ENCODE measurements at regions not wholly inside any gene's neighbourhood (a gene's known extent, or its start where the extent isn't known, plus 50 kb on each side); places are given as distances from the start of the nearest gene placed in this dataset.

DNA sequence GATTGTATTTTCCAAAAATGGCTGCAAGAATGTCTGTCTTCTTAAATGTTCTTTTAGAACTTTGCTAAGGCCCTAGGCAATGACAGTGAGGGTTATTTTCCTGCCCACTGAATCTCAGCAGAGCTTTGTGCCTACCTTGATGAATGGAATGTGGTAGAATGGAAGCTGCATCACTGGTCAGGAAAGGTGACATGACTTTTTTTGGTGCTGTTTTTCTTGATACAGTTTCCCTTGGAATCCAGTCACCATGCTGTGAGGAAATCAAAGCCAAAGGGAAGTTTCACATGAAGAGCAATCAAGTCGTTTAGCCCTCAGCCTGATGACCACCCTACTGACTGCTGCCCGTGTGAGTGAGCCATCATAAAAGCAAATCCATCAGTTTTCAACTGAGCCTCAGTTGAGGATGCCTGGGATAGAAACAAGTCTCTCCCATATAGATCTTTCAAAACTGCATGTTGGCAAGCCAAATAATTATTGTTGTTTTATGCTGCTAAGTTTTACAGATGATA is 886.0 kb upstream of the FBXO33 start:
- no CpG with 5 or more reads among the region's 2 CpGs for WGBS (ENCODE audit: extremely low coverage, insufficient coverage, low lambda C conversion rate)
- Histone ChIP-seq H2AK5ac (ENCODE audit: low read length) (no peak overlapping the region), H3K4me3 (ENCODE audit: low read length) (no peak overlapping the region), H3K23ac (ENCODE audit: low read length) (no peak overlapping the region), H3K79me2 (ENCODE audit: control insufficient read depth, insufficient read depth, low read length) (no peaks in the 10 kb centered on the region), H2BK120ac (ENCODE audit: low read depth, low read length) (no peak overlapping the region), H2BK5ac (ENCODE audit: low read length) (no peak overlapping the region), H3K56ac (ENCODE audit: low read length) (no peak overlapping the region), H3K4me2 (ENCODE audit: low read length) (no peak overlapping the region), H3K9ac (ENCODE audit: low read length) (no peak overlapping the region), H4K8ac (ENCODE audit: low read depth, low read length) (no peak overlapping the region), H2BK15ac (replicated peaks; ENCODE audit: low read depth) (no peak overlapping the region), H3K27me3 (ENCODE audit: insufficient read depth, low read length, poor library complexity) (no peaks in the 10 kb centered on the region), H4K5ac (ENCODE audit: low read length) (no peak overlapping the region), H3K4ac (ENCODE audit: low read depth, low read length) (no peak overlapping the region), H3K18ac (ENCODE audit: low read length) (no peak overlapping the region), H3K27ac (ENCODE audit: low read depth, low read length) (no peak overlapping the region), H3K36me3 (ENCODE audit: control insufficient read depth, insufficient read depth, low read length) (no peaks in the 10 kb centered on the region), H3K79me1 (ENCODE audit: low read length) (no peaks in the 10 kb centered on the region), H3K4me1 (ENCODE audit: control insufficient read depth, low read depth, low read length) (no peaks in the 10 kb centered on the region)
- peak; percentile 34 for DNase-seq

DNA sequence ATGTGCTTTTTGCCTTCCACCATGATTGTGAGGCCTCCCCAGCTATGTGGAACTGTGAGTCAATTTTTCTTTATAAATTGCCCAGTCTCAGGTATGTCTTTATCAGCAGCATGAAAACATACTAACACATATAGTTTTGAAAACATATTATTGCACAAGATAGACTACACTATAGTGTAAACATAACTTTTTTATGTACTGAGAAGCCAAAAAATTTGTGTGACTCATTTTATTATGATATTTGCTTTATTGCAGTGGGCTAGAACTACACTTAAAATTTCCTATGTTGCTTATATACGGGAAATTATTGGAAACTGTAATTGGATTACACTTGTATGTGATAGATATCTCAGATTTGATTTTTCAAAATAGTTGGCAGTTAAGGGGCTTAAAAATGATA is 885.5 kb upstream of the FBXO33 start:
- no peak overlapping the region for H2BK15ac ChIP-seq (replicated peaks; ENCODE audit: low read depth)
- H4K8ac ChIP-seq (ENCODE audit: low read depth, low read length): no peak overlapping the region
- no peaks in the 10 kb centered on the region for H3K79me1 ChIP-seq (ENCODE audit: low read length)
- H3K27me3 ChIP-seq (ENCODE audit: insufficient read depth, low read length, poor library complexity): no peaks in the 10 kb centered on the region
- no peak overlapping the region for H4K5ac ChIP-seq (ENCODE audit: low read length)
- H3K27ac ChIP-seq (ENCODE audit: low read depth, low read length): no peak overlapping the region
- H2BK5ac ChIP-seq (ENCODE audit: low read length): no peak overlapping the region
- H3K4me2 ChIP-seq (ENCODE audit: low read length): no peak overlapping the region
- H3K23ac ChIP-seq (ENCODE audit: low read length): no peak overlapping the region
- no peak overlapping the region for H2BK120ac ChIP-seq (ENCODE audit: low read depth, low read length)
- H3K56ac ChIP-seq (ENCODE audit: low read length): no peak overlapping the region
- H2AK5ac ChIP-seq (ENCODE audit: low read length): no peak overlapping the region
- H3K4me3 ChIP-seq (ENCODE audit: low read length): no peak overlapping the region
- WGBS (ENCODE audit: extremely low coverage, insufficient coverage, low lambda C conversion rate): no CpG with 5 or more reads among the region's 1 CpG
- no peak overlapping the region for H3K18ac ChIP-seq (ENCODE audit: low read length)
- H3K36me3 ChIP-seq (ENCODE audit: control insufficient read depth, insufficient read depth, low read length): no peaks in the 10 kb centered on the region
- no peak for DNase-seq
- H3K9ac ChIP-seq (ENCODE audit: low read length): no peak overlapping the region
- H3K4ac ChIP-seq (ENCODE audit: low read depth, low read length): no peak overlapping the region
- no peaks in the 10 kb centered on the region for H3K4me1 ChIP-seq (ENCODE audit: control insufficient read depth, low read depth, low read length)
- H3K79me2 ChIP-seq (ENCODE audit: control insufficient read depth, insufficient read depth, low read length): no peaks in the 10 kb centered on the region

DNA sequence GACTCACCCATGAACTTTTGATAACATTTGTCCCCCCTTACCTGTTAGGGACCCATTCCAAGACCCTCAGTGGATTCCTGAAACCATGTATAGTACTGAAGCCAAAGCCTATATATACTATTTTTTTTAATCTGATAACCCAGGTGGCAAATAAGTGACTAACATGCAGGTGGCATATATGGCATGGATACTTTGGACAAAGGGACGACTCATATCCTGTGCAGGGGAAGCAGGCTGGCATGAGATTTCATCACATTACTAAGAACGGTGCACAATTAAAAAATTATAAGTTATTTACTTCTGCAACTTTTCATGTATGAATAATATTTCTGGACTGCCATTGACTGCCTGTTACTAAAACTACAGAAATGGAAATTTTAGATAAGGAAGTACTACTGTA is 880.1 kb upstream of the FBXO33 start:
- H2BK5ac ChIP-seq (ENCODE audit: low read length): no peak overlapping the region
- no CpG with 5 or more reads among the region's 2 CpGs for WGBS (ENCODE audit: extremely low coverage, insufficient coverage, low lambda C conversion rate)

DNA sequence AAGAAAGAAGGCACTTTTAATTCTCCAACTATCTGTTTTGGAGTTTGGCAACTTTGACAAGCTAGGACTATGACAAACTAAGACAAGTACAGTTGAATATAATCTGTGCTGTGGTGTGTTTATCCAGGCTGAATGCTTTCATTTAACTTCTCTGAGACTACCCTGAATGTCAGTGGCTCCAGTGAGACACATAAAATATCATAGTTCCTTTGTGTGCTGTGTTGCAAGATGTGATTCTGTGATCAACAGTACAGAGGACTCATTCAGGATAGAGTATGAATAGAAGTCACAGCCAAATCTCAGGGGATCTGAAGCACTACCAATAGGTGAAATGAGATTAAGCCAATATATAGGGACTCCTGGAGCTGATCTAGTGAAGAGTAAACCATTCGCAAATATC is 876.9 kb upstream of the FBXO33 start:
- H4K8ac ChIP-seq (ENCODE audit: low read depth, low read length): no peak overlapping the region
- H2BK15ac ChIP-seq (replicated peaks; ENCODE audit: low read depth): no peak overlapping the region
- H3K36me3 ChIP-seq (ENCODE audit: control insufficient read depth, insufficient read depth, low read length): no peaks in the 10 kb centered on the region
- no peak overlapping the region for H2AK5ac ChIP-seq (ENCODE audit: low read length)
- no peak for DNase-seq
- H3K4ac ChIP-seq (ENCODE audit: low read depth, low read length): no peak overlapping the region
- H3K4me2 ChIP-seq (ENCODE audit: low read length): no peak overlapping the region
- H3K27ac ChIP-seq (ENCODE audit: low read depth, low read length): no peak overlapping the region
- H3K4me3 ChIP-seq (ENCODE audit: low read length): no peak overlapping the region
- no peaks in the 10 kb centered on the region for H3K27me3 ChIP-seq (ENCODE audit: insufficient read depth, low read length, poor library complexity)
- no peak overlapping the region for H3K56ac ChIP-seq (ENCODE audit: low read length)
- WGBS (ENCODE audit: extremely low coverage, insufficient coverage, low lambda C conversion rate): no CpG with 5 or more reads among the region's 1 CpG
- no peak overlapping the region for H3K18ac ChIP-seq (ENCODE audit: low read length)
- H3K23ac ChIP-seq (ENCODE audit: low read length): no peak overlapping the region
- no peaks in the 10 kb centered on the region for H3K4me1 ChIP-seq (ENCODE audit: control insufficient read depth, low read depth, low read length)
- no peak overlapping the region for H3K9ac ChIP-seq (ENCODE audit: low read length)
- H2BK5ac ChIP-seq (ENCODE audit: low read length): no peak overlapping the region
- no peaks in the 10 kb centered on the region for H3K79me1 ChIP-seq (ENCODE audit: low read length)
- no peaks in the 10 kb centered on the region for H3K79me2 ChIP-seq (ENCODE audit: control insufficient read depth, insufficient read depth, low read length)
- H2BK120ac ChIP-seq (ENCODE audit: low read depth, low read length): no peak overlapping the region
- H4K5ac ChIP-seq (ENCODE audit: low read length): no peak overlapping the region

More for the DNA sequence above, 880.1 kb upstream of the FBXO33 start:
- Histone ChIP-seq H3K4ac (ENCODE audit: low read depth, low read length) (no peak overlapping the region), H2BK15ac (replicated peaks; ENCODE audit: low read depth) (no peak overlapping the region), H3K4me2 (ENCODE audit: low read length) (no peak overlapping the region), H3K4me3 (ENCODE audit: low read length) (no peak overlapping the region), H3K27me3 (ENCODE audit: insufficient read depth, low read length, poor library complexity) (no peaks in the 10 kb centered on the region), H3K4me1 (ENCODE audit: control insufficient read depth, low read depth, low read length) (no peaks in the 10 kb centered on the region), H2AK5ac (ENCODE audit: low read length) (no peak overlapping the region), H3K56ac (ENCODE audit: low read length) (no peak overlapping the region), H3K27ac (ENCODE audit: low read depth, low read length) (no peak overlapping the region), H3K18ac (ENCODE audit: low read length) (no peak overlapping the region), H4K5ac (ENCODE audit: low read length) (no peak overlapping the region), H4K8ac (ENCODE audit: low read depth, low read length) (no peak overlapping the region), H3K36me3 (ENCODE audit: control insufficient read depth, insufficient read depth, low read length) (no peaks in the 10 kb centered on the region), H3K79me1 (ENCODE audit: low read length) (no peaks in the 10 kb centered on the region), H2BK120ac (ENCODE audit: low read depth, low read length) (no peak overlapping the region), H3K23ac (ENCODE audit: low read length) (no peak overlapping the region), H3K9ac (ENCODE audit: low read length) (no peak overlapping the region), H3K79me2 (ENCODE audit: control insufficient read depth, insufficient read depth, low read length) (no peaks in the 10 kb centered on the region)
- no peak for DNase-seq

DNA sequence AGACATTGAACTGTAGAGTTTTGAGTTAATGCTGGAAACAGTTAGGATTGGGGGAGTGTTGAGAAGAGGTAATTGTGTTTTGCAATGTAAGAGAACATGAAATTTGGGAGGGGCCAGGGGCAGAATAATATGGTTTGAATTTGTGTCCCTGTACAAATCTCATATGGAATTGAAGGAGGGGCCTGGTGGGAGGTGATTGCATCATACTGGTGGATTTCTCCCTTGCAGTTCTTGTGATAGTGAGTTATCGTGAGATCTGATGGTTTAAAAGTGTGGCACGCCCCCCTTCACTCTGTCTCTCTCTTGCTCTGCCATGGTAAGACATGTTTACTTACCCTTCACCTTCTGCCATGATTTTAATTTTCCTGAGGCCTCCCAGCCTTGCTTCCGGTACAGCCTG is 876.0 kb upstream of the FBXO33 start:
- DNase-seq: no peak
- Histone ChIP-seq H3K9ac (ENCODE audit: low read length) (no peak overlapping the region), H2BK5ac (ENCODE audit: low read length) (no peak overlapping the region), H2AK5ac (ENCODE audit: low read length) (no peak overlapping the region), H3K79me1 (ENCODE audit: low read length) (no peaks in the 10 kb centered on the region), H3K79me2 (ENCODE audit: control insufficient read depth, insufficient read depth, low read length) (no peaks in the 10 kb centered on the region), H3K23ac (ENCODE audit: low read length) (no peak overlapping the region), H4K8ac (ENCODE audit: low read depth, low read length) (no peak overlapping the region), H3K27me3 (ENCODE audit: insufficient read depth, low read length, poor library complexity) (no peaks in the 10 kb centered on the region), H2BK15ac (replicated peaks; ENCODE audit: low read depth) (no peak overlapping the region), H4K5ac (ENCODE audit: low read length) (no peak overlapping the region), H3K4me2 (ENCODE audit: low read length) (no peak overlapping the region), H3K4me3 (ENCODE audit: low read length) (no peak overlapping the region), H3K4ac (ENCODE audit: low read depth, low read length) (no peak overlapping the region), H3K36me3 (ENCODE audit: control insufficient read depth, insufficient read depth, low read length) (no peaks in the 10 kb centered on the region), H2BK120ac (ENCODE audit: low read depth, low read length) (no peak overlapping the region), H3K4me1 (ENCODE audit: control insufficient read depth, low read depth, low read length) (no peaks in the 10 kb centered on the region), H3K18ac (ENCODE audit: low read length) (no peak overlapping the region), H3K27ac (ENCODE audit: low read depth, low read length) (no peak overlapping the region), H3K56ac (ENCODE audit: low read length) (no peak overlapping the region)
- WGBS (ENCODE audit: extremely low coverage, insufficient coverage, low lambda C conversion rate): no CpG with 5 or more reads among the region's 3 CpGs

DNA sequence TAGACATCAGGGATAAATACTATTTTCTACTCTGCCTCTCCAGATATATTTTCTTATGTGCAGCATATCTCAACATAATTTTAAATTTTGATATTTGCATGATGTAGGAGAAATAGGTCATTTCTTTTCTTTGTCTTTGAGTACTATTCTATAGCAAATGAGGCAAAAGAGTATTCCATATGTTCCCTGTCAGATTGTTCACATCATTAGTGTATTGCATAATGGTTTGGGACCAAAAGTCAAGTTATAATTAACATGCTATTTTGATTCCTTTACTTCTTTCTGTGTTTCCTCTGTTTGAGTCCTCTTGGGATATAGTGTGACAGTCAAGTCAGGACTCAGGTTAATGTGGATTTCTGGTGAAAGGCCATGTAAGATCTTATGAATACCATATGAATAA is 864.6 kb upstream of the FBXO33 start:
- H3K9ac ChIP-seq (ENCODE audit: low read length): no peak overlapping the region
- no peak overlapping the region for H4K5ac ChIP-seq (ENCODE audit: low read length)
- no peak overlapping the region for H3K56ac ChIP-seq (ENCODE audit: low read length)
- H2AK5ac ChIP-seq (ENCODE audit: low read length): no peak overlapping the region
- H3K27me3 ChIP-seq (ENCODE audit: insufficient read depth, low read length, poor library complexity): no peaks in the 10 kb centered on the region
- H3K4ac ChIP-seq (ENCODE audit: low read depth, low read length): no peak overlapping the region
- H3K27ac ChIP-seq (ENCODE audit: low read depth, low read length): no peak overlapping the region
- H4K8ac ChIP-seq (ENCODE audit: low read depth, low read length): no peak overlapping the region
- no peaks in the 10 kb centered on the region for H3K36me3 ChIP-seq (ENCODE audit: control insufficient read depth, insufficient read depth, low read length)
- no peak overlapping the region for H3K4me3 ChIP-seq (ENCODE audit: low read length)
- H3K4me1 ChIP-seq (ENCODE audit: control insufficient read depth, low read depth, low read length): no peaks in the 10 kb centered on the region
- H3K18ac ChIP-seq (ENCODE audit: low read length): no peak overlapping the region
- H2BK120ac ChIP-seq (ENCODE audit: low read depth, low read length): no peak overlapping the region
- no peak overlapping the region for H3K23ac ChIP-seq (ENCODE audit: low read length)
- no peaks in the 10 kb centered on the region for H3K79me1 ChIP-seq (ENCODE audit: low read length)
- H3K79me2 ChIP-seq (ENCODE audit: control insufficient read depth, insufficient read depth, low read length): no peaks in the 10 kb centered on the region
- no peak for DNase-seq
- H3K4me2 ChIP-seq (ENCODE audit: low read length): no peak overlapping the region
- no peak overlapping the region for H2BK15ac ChIP-seq (replicated peaks; ENCODE audit: low read depth)
- no peak overlapping the region for H2BK5ac ChIP-seq (ENCODE audit: low read length)

Measured in mesendoderm (in vitro differentiated cells).